Prostate gland (tissue), 2 donors: ENCODE measurements at regions not wholly inside any gene's neighbourhood (a gene's known extent, or its start where the extent isn't known, plus 50 kb on each side); places are given as distances from the start of the nearest gene placed in this dataset.

ENCODE experiments used
- DNase-seq: peaks from one replicate; pipeline ENCODE4 v3.0.0-alpha.2; 2019; ENCODE audit warnings: low spot score
- H3K27ac ChIP-seq, 2 donors: fragments of 200-600 bp; sonication (generic); 2 replicates each; pipeline ENCODE4 v1.5.1; 2017 to 2019
- H3K27me3 ChIP-seq: fragments of 200-600 bp; sonication (generic); replicated peaks from 2 replicates; pipeline ENCODE4 v1.5.1; 2019; ENCODE audit not compliant: insufficient read depth
- H3K36me3 ChIP-seq, 2 donors: fragments of 200-600 bp; sonication (generic); 1 replicate in 1 of 2; 2 replicates in 1 of 2; pipeline versions ENCODE4 v1.5.1 to v1.8.1; 2017 to 2019
- H3K4me1 ChIP-seq: fragments of 200-600 bp; sonication (generic); replicated peaks from 2 replicates; pipeline ENCODE4 v1.5.1; 2019
- H3K4me3 ChIP-seq, 2 donors: fragments of 200-600 bp; sonication (generic); 2 replicates each; pipeline ENCODE4 v1.5.1; 2017 to 2019
- H3K9me3 ChIP-seq: fragments of 200-600 bp; sonication (generic); 2 replicates; pipeline ENCODE4 v1.5.1; 2017
- POLR2A ChIP-seq: fragments of 450-650 bp; IDR thresholded peaks from one replicate; pipeline ENCODE4 v1.6.1; 2016; ENCODE audit warnings: antibody characterized with exemption, mild to moderate bottlenecking
- POLR2AphosphoS5 ChIP-seq: sonication (generic); formaldehyde crosslinking; IDR thresholded peaks from one replicate; pipeline ENCODE4 v1.6.1; 2017; ENCODE audit warnings: antibody characterized with exemption
- WGBS: methylation state at CpG from one replicate; pipeline ENCODE4 v1.1.5; 2018; 5-methylcytosine and 5-hydroxymethylcytosine counted together
- intact Hi-C: fragments of 100-400 bp; cut with DNase I; formaldehyde crosslinking; loops from one replicate; pipeline ENCODE4 v1.14.2; 2022
- TF ChIP-seq, protein P1 (sequence below), 4 experiments: fragments of 200-600 bp in 2 of 4; fragments of 450-650 bp in 2 of 4; sonication (generic) in 2 of 4; IDR thresholded peaks; 1 replicate in 3 of 4; 2 replicates in 1 of 4; pipeline ENCODE4 v1.5.1; 2016 to 2019; ENCODE audit warnings: antibody characterized with exemption in 4 of 4, mild to moderate bottlenecking in 2 of 4, moderate library complexity in 2 of 4

DNA sequence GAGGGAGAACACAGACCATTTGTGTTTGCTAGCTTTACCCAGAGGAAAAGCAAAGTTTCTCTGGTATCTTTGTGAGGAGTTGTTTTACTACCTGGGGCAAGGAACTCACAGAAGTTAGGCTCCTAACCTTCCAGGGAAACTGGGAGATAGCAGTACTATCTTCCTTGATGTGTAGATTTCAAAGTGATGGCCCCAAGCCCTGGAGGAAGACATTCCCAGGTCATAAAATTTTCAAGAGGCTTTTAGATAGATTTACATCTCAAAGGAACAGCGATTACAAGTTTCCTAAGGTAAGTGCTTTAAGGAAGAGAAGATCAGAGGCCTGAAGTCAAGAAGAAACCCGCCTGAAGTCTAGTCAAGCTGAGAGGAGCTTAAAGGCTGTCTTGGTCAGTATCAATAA, 1187.8 kb upstream of the TMEFF2 start:
- WGBS, result 32% methylated on average over 2 of the region's 2 CpGs
- Histone ChIP-seq H3K4me3 (no peak overlapping the region), H3K27me3 (no peaks in the 10 kb centered on the region), H3K4me1 (no peaks in the 10 kb centered on the region), H3K27ac (no peak overlapping the region), H3K9me3 (no peaks in the 10 kb centered on the region), H3K36me3 (no peaks in the 10 kb centered on the region)
- TF ChIP-seq POLR2A, result no peak
- TF ChIP-seq, protein P1, sequence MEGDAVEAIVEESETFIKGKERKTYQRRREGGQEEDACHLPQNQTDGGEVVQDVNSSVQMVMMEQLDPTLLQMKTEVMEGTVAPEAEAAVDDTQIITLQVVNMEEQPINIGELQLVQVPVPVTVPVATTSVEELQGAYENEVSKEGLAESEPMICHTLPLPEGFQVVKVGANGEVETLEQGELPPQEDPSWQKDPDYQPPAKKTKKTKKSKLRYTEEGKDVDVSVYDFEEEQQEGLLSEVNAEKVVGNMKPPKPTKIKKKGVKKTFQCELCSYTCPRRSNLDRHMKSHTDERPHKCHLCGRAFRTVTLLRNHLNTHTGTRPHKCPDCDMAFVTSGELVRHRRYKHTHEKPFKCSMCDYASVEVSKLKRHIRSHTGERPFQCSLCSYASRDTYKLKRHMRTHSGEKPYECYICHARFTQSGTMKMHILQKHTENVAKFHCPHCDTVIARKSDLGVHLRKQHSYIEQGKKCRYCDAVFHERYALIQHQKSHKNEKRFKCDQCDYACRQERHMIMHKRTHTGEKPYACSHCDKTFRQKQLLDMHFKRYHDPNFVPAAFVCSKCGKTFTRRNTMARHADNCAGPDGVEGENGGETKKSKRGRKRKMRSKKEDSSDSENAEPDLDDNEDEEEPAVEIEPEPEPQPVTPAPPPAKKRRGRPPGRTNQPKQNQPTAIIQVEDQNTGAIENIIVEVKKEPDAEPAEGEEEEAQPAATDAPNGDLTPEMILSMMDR (IDR thresholded peaks at IDR 0.05), result no peak
- TF ChIP-seq POLR2AphosphoS5, result no peak
- no peak for DNase-seq
- intact Hi-C loops, result no loop called here

DNA sequence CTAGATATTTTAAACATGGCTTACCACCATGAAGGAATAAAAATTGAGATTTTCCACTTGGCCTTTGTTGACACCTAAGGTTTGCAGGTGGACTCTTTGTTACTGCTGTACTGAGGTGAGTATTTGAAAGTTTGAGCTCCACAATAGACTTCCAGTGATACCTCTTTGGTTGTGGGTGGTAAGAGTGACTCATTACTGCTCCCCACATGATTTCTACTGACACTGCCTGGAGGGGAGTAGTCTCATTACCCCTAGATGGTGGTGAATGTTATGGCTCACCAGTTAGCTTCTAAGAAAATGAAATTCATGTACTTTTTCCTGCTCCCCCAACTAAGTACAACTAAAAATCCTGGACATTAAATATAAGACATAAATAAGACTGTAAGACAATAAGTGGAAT, 1183.1 kb upstream of the TMEFF2 start:
- Histone ChIP-seq H3K27ac (no peak overlapping the region), H3K4me3 (no peak overlapping the region), H3K4me1 (no peaks in the 10 kb centered on the region), H3K9me3 (no peaks in the 10 kb centered on the region), H3K36me3 (no peaks in the 10 kb centered on the region), H3K27me3 (no peaks in the 10 kb centered on the region)
- DNase-seq, result no peak
- intact Hi-C loops, result no loop called here
- TF ChIP-seq POLR2AphosphoS5, result no peak
- no peak for TF ChIP-seq POLR2A
- TF ChIP-seq, protein P1 (IDR thresholded peaks at IDR 0.05), result no peak

- Histone ChIP-seq H3K27me3 (no peaks in the 10 kb centered on the region), H3K36me3 (no peaks in the 10 kb centered on the region), H3K27ac (no peak overlapping the region), H3K4me3 (no peak overlapping the region), H3K4me1 (no peaks in the 10 kb centered on the region), H3K9me3 (no peaks in the 10 kb centered on the region)
- TF ChIP-seq, protein P1 (IDR thresholded peaks at IDR 0.05), result no peak
- TF ChIP-seq POLR2AphosphoS5 (no peak), POLR2A (no peak)
- WGBS, result 79% methylated on average over 3 of the region's 3 CpGs
- DNase-seq, result no peak
- intact Hi-C loops, result no loop called here
Observed at GRCh38 chr2:193373120-193373519, 1178.4 kb upstream of the TMEFF2 start.

- intact Hi-C loops, result no loop called here
- no peak for TF ChIP-seq POLR2A
- TF ChIP-seq, protein P1 (IDR thresholded peaks at IDR 0.05), result no peak
- DNase-seq, result no peak
- no peaks in the 10 kb centered on the region for H3K9me3 ChIP-seq
- H3K27me3 ChIP-seq, result no peaks in the 10 kb centered on the region
- H3K4me3 ChIP-seq, result no peak overlapping the region
- 74% methylated on average over 7 of the region's 7 CpGs for WGBS
- H3K36me3 ChIP-seq, result no peaks in the 10 kb centered on the region
- no peak overlapping the region for H3K27ac ChIP-seq
- no peaks in the 10 kb centered on the region for H3K4me1 ChIP-seq
Observed at GRCh38 chr2:193371200-193371599, 1176.5 kb upstream of the TMEFF2 start.

DNA sequence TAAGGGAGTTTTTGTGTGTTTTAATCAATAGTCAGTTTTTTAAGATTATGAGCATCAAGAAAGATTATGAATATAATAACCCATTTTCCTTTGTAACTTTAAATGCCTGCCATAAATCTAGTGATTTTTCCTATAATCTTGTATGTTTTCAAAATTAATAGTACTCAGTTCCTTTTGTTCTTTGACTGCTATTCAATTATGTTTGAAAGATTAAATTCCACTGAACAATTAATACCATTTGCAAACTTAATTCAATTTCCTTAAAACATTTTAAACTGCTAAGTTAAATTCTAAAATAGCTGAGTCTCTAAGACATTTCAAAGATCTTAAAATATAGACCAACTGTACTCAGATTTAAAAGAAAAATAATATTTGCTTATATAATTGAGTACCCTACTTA, 1173.9 kb upstream of the TMEFF2 start:
- Histone ChIP-seq H3K4me1 (no peaks in the 10 kb centered on the region), H3K4me3 (no peak overlapping the region), H3K36me3 (no peaks in the 10 kb centered on the region), H3K27ac (no peak overlapping the region), H3K9me3 (no peaks in the 10 kb centered on the region), H3K27me3 (no peaks in the 10 kb centered on the region)
- no peak for DNase-seq
- TF ChIP-seq, protein P1 (IDR thresholded peaks at IDR 0.05), result no peak
- TF ChIP-seq POLR2A (no peak), POLR2AphosphoS5 (no peak)
- intact Hi-C loops, result no loop called here
